Activated CD4-positive, alpha-beta T cell treated with anti-CD3 and anti-CD28 coated beads, Interleukin-2, amount 50 U/mL, for 48 hours (primary cell): ENCODE measurements at regions not wholly inside any gene's neighbourhood (a gene's known extent, or its start where the extent isn't known, plus 50 kb on each side); places are given as distances from the start of the nearest gene placed in this dataset.

ENCODE experiments used
- DNase-seq, 2 experiments: peaks; one replicate each; pipeline ENCODE4 v3.0.0-alpha.2; 2020

GRCh38 chr1:13976485-13976884, 276.5 kb downstream of the PRDM2 start:
- DNase-seq = no peak

- no peak for DNase-seq
These were observed 281.2 kb downstream of the PRDM2 start for GRCh38 chr1:13981142-13981541.

- DNase-seq = no peak
These were observed 283.4 kb downstream of the PRDM2 start for GRCh38 chr1:13983393-13983792.

- no peak for DNase-seq
These were observed 291.0 kb downstream of the PRDM2 start for GRCh38 chr1:13990939-13991338.

GRCh38 chr1:13992489-13993285, 292.7 kb downstream of the PRDM2 start:
- no peak for DNase-seq

GRCh38 chr1:13994386-13994785, 294.4 kb downstream of the PRDM2 start:
- no peak for DNase-seq

GRCh38 chr1:13996334-13996733, 296.3 kb downstream of the PRDM2 start:
- DNase-seq = no peak

GRCh38 chr1:14003552-14003951, 303.6 kb downstream of the PRDM2 start:
- DNase-seq = no peak

- no peak for DNase-seq
These were observed 309.6 kb downstream of the PRDM2 start for GRCh38 chr1:14009582-14009981.

- DNase-seq = no peak
These were observed 310.5 kb downstream of the PRDM2 start for GRCh38 chr1:14010476-14010875.

GRCh38 chr1:14011132-14011531, 311.1 kb downstream of the PRDM2 start:
- no peak for DNase-seq

- no peak for DNase-seq
These were observed 311.9 kb downstream of the PRDM2 start for GRCh38 chr1:14011888-14012287.

GRCh38 chr1:14014929-14015328, 314.9 kb downstream of the PRDM2 start:
- no peak for DNase-seq

GRCh38 chr1:14015917-14016316, 315.9 kb downstream of the PRDM2 start:
- no peak for DNase-seq

- DNase-seq = no peak
These were observed 317.6 kb downstream of the PRDM2 start for GRCh38 chr1:14017531-14017961.

GRCh38 chr1:14019461-14019860, 319.5 kb downstream of the PRDM2 start:
- DNase-seq = no peak

- DNase-seq = no peak
These were observed 320.0 kb downstream of the PRDM2 start for GRCh38 chr1:14020006-14020405.

GRCh38 chr1:14027099-14027498, 327.1 kb downstream of the PRDM2 start:
- DNase-seq = no peak

GRCh38 chr1:14031461-14031860, 331.5 kb downstream of the PRDM2 start:
- DNase-seq = no peak

GRCh38 chr1:14034506-14034905, 334.5 kb downstream of the PRDM2 start:
- no peak for DNase-seq

GRCh38 chr1:14037101-14037847, 337.3 kb downstream of the PRDM2 start:
- DNase-seq = no peak

GRCh38 chr1:14039582-14040430, 339.8 kb downstream of the PRDM2 start:
- no peak for DNase-seq

GRCh38 chr1:14049965-14050364, 350.0 kb downstream of the PRDM2 start:
- no peak for DNase-seq
